K562 (cell line): ENCODE measurements at regions not wholly inside any gene's neighbourhood (a gene's known extent, or its start where the extent isn't known, plus 50 kb on each side); places are given as distances from the start of the nearest gene placed in this dataset.
"Not testable (repeated sequence)": the region's sequence is repeated elsewhere in the genome, so short reads cannot be mapped to it uniquely, and the experiment has no call there.

Source experiments
- ATAC-seq: fragments of 200-7000 bp; cut with Tn5 transposase; 3 replicates; pipeline ENCODE4 v1.9.1; 2020; ENCODE audit warnings: moderate library complexity
- BruUV-seq: library from RNA; stranded (reverse); fragments of 400-500 nt; replicated peaks from 2 replicates; lab custom pipeline; 2021; lab: Mats Ljungman, UMichigan
- CTCF ChIA-PET: fragments of 300-600 bp; formaldehyde crosslinking; extraction: SDS; loops from one replicate; lab custom pipeline; 2021; ENCODE audit warnings: low intra/inter-chr PET ratio; lab: Yijun Ruan, JAX
- POLR2A ChIA-PET: fragments of 300-600, 350-650 bp; sonication (Branson Sonifier 250); formaldehyde crosslinking; extraction: SDS; loops from one replicate; lab custom pipeline; 2021; ENCODE audit warnings: antibody characterized with exemption, inconsistent platforms; lab: Yijun Ruan, JAX
- DNase-seq, 4 experiments: peaks; one replicate each; pipeline versions ENCODE4 v3.0.0 to v3.0.0-alpha.2; 2011 to 2018; ENCODE audit warnings: low spot score in 3 of 4, mixed read lengths in 3 of 4; ENCODE audit errors: extremely low read depth in 1 of 4
- FAIRE-seq: peaks from 2 replicates; lab custom pipeline; 2011; peaks lifted over from hg19 to GRCh38; lab: Jason Lieb, UNC
- H2AFZ ChIP-seq: 2 replicates; pipeline ENCODE4 v1.6.0; 2011; ENCODE audit warnings: low read depth, low read length, control low read depth, inconsistent platforms
- H3K27ac ChIP-seq: fragments of 200-600 bp; 3 replicates; pipeline ENCODE4 v1.8.0; 2011; ENCODE audit warnings: low read depth, mild to moderate bottlenecking, control low read depth, inconsistent platforms, low read length, moderate library complexity, mixed read lengths; ENCODE audit errors: extremely low read depth
- H3K27me3 ChIP-seq, 2 experiments: fragments of 300-600 bp in 1 of 2; 2 replicates in 1 of 2; 3 replicates in 1 of 2; pipeline versions ENCODE4 v1.6.0 to v1.8.0; 2011; ENCODE audit warnings: inconsistent platforms in 2 of 2, low read length in 2 of 2, mild to moderate bottlenecking in 1 of 2, mixed read lengths in 1 of 2, moderate library complexity in 1 of 2; ENCODE audit not compliant: control insufficient read depth in 2 of 2, insufficient read depth in 2 of 2
- H3K36me3 ChIP-seq: fragments of 300-600 bp; 3 replicates; pipeline ENCODE4 v1.8.0; 2011; ENCODE audit warnings: mild to moderate bottlenecking, low read length, inconsistent platforms; ENCODE audit not compliant: control insufficient read depth, insufficient read depth
- H3K4me1 ChIP-seq, 2 experiments: fragments of 200-600 bp in 1 of 2; replicated peaks in 1 of 2; 2 replicates in 1 of 2; 3 replicates in 1 of 2; pipeline versions ENCODE4 v1.5.1 to v1.8.0; 2011; ENCODE audit warnings: inconsistent platforms in 2 of 2, low read length in 2 of 2, mild to moderate bottlenecking in 1 of 2, mixed read lengths in 1 of 2, moderate library complexity in 1 of 2; ENCODE audit not compliant: control insufficient read depth in 2 of 2, insufficient read depth in 2 of 2
- H3K4me2 ChIP-seq: 2 replicates; pipeline ENCODE4 v1.6.1; 2011; ENCODE audit warnings: low read length, control low read depth, inconsistent platforms, mixed read lengths; ENCODE audit not compliant: insufficient read depth
- H3K4me3 ChIP-seq: fragments of 200-600 bp; sonication (generic), shearing (Covaris generic); 2 replicates; pipeline ENCODE4 v1.5.1; 2016; ENCODE audit warnings: control low read depth, inconsistent platforms
- H3K79me2 ChIP-seq: fragments of 200-600 bp; 3 replicates; pipeline ENCODE4 v1.8.0; 2011; ENCODE audit warnings: low read length, inconsistent platforms; ENCODE audit not compliant: control insufficient read depth, insufficient read depth
- H3K9ac ChIP-seq, 2 experiments: 2 replicates each; pipeline versions ENCODE4 v1.6.0 to v1.6.1; 2011; ENCODE audit warnings: low read depth in 2 of 2, low read length in 2 of 2, control low read depth in 1 of 2, inconsistent platforms in 1 of 2, mild to moderate bottlenecking in 1 of 2, mixed read lengths in 1 of 2; ENCODE audit not compliant: insufficient read depth in 1 of 2
- H3K9me1 ChIP-seq: one replicate; pipeline ENCODE4 v1.6.0; 2011; ENCODE audit warnings: inconsistent platforms, mild to moderate bottlenecking, low read length, moderate library complexity; ENCODE audit not compliant: control insufficient read depth, insufficient read depth
- H3K9me3 ChIP-seq: replicated peaks from 2 replicates; pipeline ENCODE4 v1.5.1; 2011; ENCODE audit warnings: low read depth, low read length, inconsistent platforms; ENCODE audit not compliant: control insufficient read depth, insufficient read depth
- H4K20me1 ChIP-seq: replicated peaks from 2 replicates; pipeline ENCODE4 v1.6.1; 2011; ENCODE audit warnings: low read length, inconsistent platforms, mixed read lengths; ENCODE audit not compliant: control insufficient read depth, insufficient read depth
- POLR2H ChIP-seq: IDR thresholded peaks from 2 replicates; pipeline ENCODE4 v1.6.1; 2016; ENCODE audit warnings: missing genetic modification characterization, low read depth, mild to moderate bottlenecking, control low read depth, missing compliant biosample characterization, moderate library complexity
- WGBS: fragments of 100-300 bp; shearing (Covaris generic); methylation state at CpG from one replicate; pipeline ENCODE4 v1.1.6; 2016; ENCODE audit warnings: low coverage, mixed read lengths; ENCODE audit not compliant: insufficient coverage; ENCODE audit errors: missing lambda C conversion rate; 5-methylcytosine and 5-hydroxymethylcytosine counted together
- in situ Hi-C: fragments of 300-500 bp; cut with MboI; formaldehyde crosslinking; loops from 4 replicates; pipeline ENCODE4 v1.15.0; 2018; ENCODE audit warnings: inconsistent platforms, mixed read lengths
- intact Hi-C: fragments of 100-400 bp; cut with micrococcal nuclease; formaldehyde crosslinking; loops from 2 replicates; pipeline ENCODE4 v1.14.2; 2022
- TF ChIP-seq, protein P1 (sequence below): sonication (generic); formaldehyde crosslinking; IDR thresholded peaks from 2 replicates; pipeline ENCODE4 v1.8.0; 2022; ENCODE audit warnings: missing genetic modification reagents, mild to moderate bottlenecking, borderline replicate concordance

DNA sequence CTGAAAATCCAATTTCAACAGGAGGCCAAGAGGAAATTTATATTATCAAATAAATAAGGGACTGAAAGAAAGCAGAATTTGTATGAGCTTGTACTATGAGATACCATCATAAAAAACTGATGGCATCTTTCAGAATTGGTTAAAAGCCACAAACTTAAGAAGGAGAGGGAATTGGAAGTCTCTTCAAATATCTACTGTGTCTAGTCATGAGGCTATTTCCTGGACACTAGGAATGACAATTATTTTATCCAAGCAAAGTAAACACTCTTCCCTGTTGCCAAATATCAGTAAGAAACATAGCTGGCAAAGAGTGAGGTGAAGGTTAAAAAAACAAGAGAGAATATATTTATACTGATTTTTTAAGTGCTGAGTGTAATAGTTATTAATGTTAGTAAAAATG lies 101.5 kb upstream of the ARRDC3 start:
- Histone ChIP-seq H3K9me1 (no peaks in the 10 kb centered on the region), H3K4me3 (no peak overlapping the region), H3K9ac (no peak overlapping the region), H4K20me1 (no peaks in the 10 kb centered on the region), H3K27ac (no peak overlapping the region), H2AFZ (no peak overlapping the region), H3K36me3 (no peaks in the 10 kb centered on the region), H3K4me2 (no peak overlapping the region), H3K79me2 (no peaks in the 10 kb centered on the region), H3K27me3 (no peaks in the 10 kb centered on the region), H3K9me3 (no peaks in the 10 kb centered on the region), H3K4me1 (no peaks in the 10 kb centered on the region)
- BruUV-seq, result no TSS peak
- CTCF ChIA-PET, result no interaction called here
- POLR2A ChIA-PET, result no interaction called here
- intact Hi-C loops (no loop called here), in situ Hi-C loops (no loop called here)
- TF ChIP-seq, protein P1, sequence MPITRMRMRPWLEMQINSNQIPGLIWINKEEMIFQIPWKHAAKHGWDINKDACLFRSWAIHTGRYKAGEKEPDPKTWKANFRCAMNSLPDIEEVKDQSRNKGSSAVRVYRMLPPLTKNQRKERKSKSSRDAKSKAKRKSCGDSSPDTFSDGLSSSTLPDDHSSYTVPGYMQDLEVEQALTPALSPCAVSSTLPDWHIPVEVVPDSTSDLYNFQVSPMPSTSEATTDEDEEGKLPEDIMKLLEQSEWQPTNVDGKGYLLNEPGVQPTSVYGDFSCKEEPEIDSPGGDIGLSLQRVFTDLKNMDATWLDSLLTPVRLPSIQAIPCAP, result no peak
- no peak for TF ChIP-seq POLR2H (tag)
- DNase-seq (no peak), FAIRE-seq (no peak), ATAC-seq (no peak)

DNA sequence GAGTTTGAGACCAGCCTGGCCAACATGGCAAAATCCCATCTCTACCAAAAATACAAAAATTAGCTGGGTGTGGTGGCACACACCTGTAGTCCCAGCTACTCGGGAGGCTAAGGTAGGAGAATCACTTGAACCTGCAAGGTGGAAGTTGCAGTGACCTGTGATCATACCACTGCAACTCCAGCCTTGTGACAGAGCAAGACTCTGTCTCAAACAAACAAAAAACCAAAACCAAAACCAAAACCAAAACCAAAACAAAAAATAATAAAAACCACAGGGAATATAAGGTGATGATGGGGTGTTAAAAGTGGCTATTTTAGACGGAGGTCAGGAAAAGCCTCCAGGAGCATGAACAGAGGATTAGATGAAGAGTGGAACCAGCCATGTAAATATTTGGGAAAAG lies 96.3 kb upstream of the ARRDC3 start:
- CTCF ChIA-PET, ATAC-seq: not testable (repeated sequence)
- WGBS, result 0% methylated on average over 2 of the region's 2 CpGs

More for the DNA sequence above, 96.3 kb upstream of the ARRDC3 start:
- H3K4me3 ChIP-seq, H3K79me2 ChIP-seq, BruUV-seq, H3K9me1 ChIP-seq, H3K27ac ChIP-seq, intact Hi-C loops, H3K4me1 ChIP-seq, H3K27me3 ChIP-seq, FAIRE-seq, in situ Hi-C loops, H2AFZ ChIP-seq, H3K36me3 ChIP-seq, DNase-seq, H3K9ac ChIP-seq, H3K9me3 ChIP-seq, H3K4me2 ChIP-seq, POLR2A ChIA-PET, H4K20me1 ChIP-seq: not testable (repeated sequence)
